GM18505 (cell line): ENCODE measurements at regions not wholly inside any gene's neighbourhood (a gene's known extent, or its start where the extent isn't known, plus 50 kb on each side); places are given as distances from the start of the nearest gene placed in this dataset.

Experiments used
- ATAC-seq: cut with Tn5 transposase; IDR thresholded peaks from one replicate; pipeline ENCODE4 v1.9.1; 2021; ENCODE audit not compliant: unreplicated experiment
- POLR2A ChIP-seq: IDR thresholded peaks from 4 replicates; pipeline ENCODE4 v1.6.1; 2011; ENCODE audit warnings: borderline replicate concordance; ENCODE audit not compliant: insufficient read depth, insufficient read length; ENCODE audit errors: extremely low read depth

- no peak for ATAC-seq
- no peak for TF ChIP-seq POLR2A
Observed at GRCh38 chr2:44844651-44845270, 96.7 kb upstream of the SIX3 start.

DNA sequence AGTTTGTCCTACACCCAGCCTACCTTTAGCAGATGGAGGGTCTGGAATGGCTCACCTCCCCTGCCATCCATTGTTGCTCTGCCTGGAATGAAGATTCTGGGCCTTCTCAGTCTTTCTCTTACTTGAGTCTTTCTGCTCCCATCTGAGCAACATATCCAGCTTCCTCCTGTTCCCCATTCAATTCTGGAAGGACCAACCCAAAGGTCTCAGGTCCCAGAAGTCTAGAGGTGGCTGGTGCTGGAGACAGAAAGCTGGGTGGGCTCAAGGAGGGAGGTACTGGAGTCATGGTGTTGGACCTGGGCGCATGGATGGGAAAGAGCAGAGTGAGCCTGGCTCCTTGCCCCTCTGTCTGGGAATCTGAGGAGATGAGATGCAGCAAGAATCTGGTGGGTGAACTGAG, 93.5 kb upstream of the SIX3 start:
- TF ChIP-seq POLR2A, result no peak
- no peak for ATAC-seq

GRCh38 chr2:44850016-44850415, 91.5 kb upstream of the SIX3 start:
- TF ChIP-seq POLR2A, result no peak
- ATAC-seq, result no peak

GRCh38 chr2:44851518-44851917, 90.0 kb upstream of the SIX3 start:
- TF ChIP-seq POLR2A, result no peak
- no peak for ATAC-seq

- no peak for TF ChIP-seq POLR2A
- ATAC-seq, result no peak
Observed at GRCh38 chr2:44852594-44852993, 88.9 kb upstream of the SIX3 start.

DNA sequence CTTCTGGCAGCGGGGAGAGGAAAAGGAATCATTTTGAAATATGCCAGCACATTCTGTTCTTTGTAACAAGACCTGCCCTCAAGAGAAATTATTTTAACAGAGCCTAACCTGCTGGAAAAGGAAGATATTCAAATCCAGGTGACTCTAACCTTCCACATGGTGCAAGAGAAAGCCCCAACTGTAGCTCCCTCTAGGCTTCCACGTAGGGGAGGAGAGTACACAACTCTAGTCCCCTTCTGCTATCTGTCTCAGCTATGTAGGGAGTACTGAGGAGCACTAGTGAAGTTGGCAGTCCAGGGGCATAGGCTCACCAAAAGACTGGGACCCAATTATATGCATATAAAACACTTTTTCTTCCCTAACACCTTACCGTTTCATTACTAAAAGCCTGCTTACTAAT, 82.2 kb upstream of the SIX3 start:
- ATAC-seq, result no peak
- TF ChIP-seq POLR2A, result no peak

DNA sequence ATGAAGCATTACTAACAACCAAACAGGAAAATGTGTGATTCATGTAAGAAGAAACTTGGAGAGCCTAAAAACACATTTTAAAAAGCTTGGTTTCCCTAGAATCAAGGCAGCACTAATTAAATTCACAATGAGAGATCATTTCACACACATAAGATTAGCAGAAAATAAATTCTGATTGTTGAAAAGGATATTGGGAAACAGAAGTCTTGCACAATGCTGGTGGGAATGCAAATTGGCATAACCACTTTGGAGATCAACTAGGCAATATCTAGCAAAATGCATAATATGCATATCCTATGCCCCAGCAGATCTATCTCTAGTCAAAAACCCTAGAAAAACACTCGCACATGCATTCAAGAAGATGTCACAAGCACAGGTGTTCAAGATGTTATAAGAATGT, 75.3 kb upstream of the SIX3 start:
- no peak for ATAC-seq
- TF ChIP-seq POLR2A, result no peak

DNA sequence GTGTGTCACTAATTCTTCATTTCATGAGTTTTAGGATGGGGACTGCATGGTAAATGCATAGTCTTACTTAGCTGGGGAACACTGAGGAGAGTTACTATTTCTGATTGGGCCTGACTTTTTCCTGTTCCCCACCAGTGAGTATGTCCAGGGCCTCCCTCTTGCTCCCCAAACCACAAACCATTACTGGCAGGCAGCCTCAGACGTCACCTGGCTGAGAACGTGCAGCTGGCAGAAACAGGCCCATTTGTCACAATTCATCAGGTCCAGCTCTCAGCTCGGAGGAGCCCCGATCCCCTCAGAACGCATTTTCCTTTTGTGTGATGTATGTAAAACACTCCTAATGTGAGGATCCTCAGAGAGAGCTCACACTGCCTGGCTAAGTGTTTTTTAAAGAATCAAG, 71.7 kb upstream of the SIX3 start:
- no peak for TF ChIP-seq POLR2A

DNA sequence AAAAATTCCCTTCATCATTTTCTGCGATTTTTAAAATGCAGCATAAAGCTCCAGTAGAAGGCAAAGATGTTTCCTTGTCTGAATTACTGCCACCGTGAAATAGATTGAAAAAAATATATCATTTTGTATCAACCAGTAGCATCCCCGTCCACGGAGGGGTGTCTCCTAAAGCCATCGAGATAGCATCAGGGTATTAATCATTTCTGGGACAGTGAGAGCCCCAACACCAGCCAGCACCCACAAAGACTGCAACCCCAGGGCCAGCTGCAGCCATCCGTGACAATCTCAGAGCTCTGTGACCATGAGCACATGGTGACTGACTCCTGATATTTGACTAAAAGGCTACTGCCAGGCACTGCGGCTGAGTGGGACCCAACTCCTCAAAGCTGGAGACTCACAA, 64.1 kb upstream of the SIX3 start:
- TF ChIP-seq POLR2A, result no peak
- no peak for ATAC-seq

More for the DNA sequence above, 71.7 kb upstream of the SIX3 start:
- no peak for ATAC-seq

GRCh38 chr2:44879269-44880124, 62.0 kb upstream of the SIX3 start:
- no peak for ATAC-seq
- no peak for TF ChIP-seq POLR2A

- no peak for TF ChIP-seq POLR2A
- no peak for ATAC-seq
Observed at GRCh38 chr2:44880125-44880483, 61.4 kb upstream of the SIX3 start.

DNA sequence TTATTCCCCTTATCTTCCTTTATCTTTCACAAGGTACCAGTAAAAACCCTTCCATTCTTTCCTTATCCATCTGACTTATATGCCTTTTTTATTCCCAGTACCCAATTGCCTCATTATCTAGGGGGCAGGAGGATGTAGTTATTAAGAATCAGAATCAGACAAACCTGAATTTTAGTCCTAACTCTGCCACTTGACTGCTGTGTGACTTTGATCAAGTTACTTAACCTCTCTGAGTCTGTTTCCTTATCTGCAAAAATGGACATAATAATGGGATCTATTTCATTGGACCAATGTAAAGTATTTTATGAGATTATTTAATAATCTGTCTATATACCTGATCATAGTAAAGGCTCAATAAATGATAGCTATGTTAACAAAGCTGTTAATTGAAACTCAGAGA, 59.6 kb upstream of the SIX3 start:
- no peak for ATAC-seq
- no peak for TF ChIP-seq POLR2A

- no peak for ATAC-seq
- no peak for TF ChIP-seq POLR2A
Observed at GRCh38 chr2:44883356-44883755, 58.1 kb upstream of the SIX3 start.

DNA sequence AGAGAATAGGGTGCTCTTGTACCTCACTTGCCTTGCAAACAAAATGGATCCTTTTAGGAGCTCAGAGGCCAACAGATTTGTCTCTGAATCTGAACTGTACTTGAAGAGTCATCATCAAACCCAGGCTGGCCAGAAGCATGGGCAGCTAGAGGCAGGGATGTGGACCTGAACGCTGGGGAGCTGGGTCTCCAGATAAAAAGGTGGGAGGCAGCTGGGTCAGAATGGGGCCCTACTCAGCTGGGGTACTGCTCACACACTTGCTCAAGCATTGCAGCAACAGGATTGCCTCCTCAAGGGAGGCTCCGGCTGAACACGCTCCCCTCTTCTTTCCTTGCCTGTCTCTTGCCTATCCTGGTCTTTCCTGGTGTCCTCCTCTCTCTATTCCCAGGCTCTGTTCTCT, 57.3 kb upstream of the SIX3 start:
- no peak for ATAC-seq
- no peak for TF ChIP-seq POLR2A

DNA sequence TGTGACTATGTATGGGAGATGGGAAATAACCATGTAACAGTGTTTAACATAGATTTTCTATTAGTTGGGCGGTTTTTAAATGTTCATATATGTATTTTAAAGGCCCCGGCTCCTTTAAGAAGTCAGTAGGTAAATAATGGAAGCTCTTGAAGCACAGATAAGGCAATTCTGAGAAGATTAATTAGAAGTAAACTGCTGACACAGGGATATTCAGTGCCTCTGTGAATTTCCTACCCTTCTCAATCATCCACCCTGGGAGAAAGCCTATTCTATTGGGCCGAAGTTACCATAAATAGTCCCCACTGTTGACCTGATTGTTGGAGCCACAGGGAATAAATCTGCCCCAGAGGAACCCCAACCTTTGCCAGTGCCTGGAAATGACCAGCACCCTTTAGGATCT, 56.8 kb upstream of the SIX3 start:
- no peak for TF ChIP-seq POLR2A
- ATAC-seq, result no peak

DNA sequence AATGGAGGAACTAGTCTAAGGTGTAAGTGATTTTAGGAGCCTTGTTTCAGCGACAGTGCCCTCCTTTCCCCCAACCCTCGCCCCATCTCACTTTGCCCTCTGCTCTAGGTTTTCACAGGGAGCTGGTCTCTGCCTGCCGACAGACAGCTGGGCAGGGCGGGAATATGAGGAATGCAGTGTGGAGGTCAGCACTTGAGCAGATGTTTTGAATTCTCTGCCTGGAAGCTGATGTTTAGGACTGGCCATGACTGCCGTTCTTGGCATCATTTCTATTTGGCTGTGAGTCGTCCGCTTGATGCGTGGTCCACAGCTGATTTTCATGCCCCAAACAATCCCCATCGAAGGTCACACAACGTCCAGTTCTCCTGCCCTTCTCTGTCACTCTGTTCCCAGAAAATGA, 55.1 kb upstream of the SIX3 start:
- no peak for TF ChIP-seq POLR2A
- no peak for ATAC-seq
